OCI-LY7 (cell line): ENCODE measurements at regions not wholly inside any gene's neighbourhood (a gene's known extent, or its start where the extent isn't known, plus 50 kb on each side); places are given as distances from the start of the nearest gene placed in this dataset.

Experiments
- BruUV-seq: library from RNA; stranded (reverse); fragments of 400-500 nt; replicated peaks from 2 replicates; lab custom pipeline; 2021; lab: Mats Ljungman, UMichigan
- CTCF ChIA-PET: fragments of 300-600 bp; sonication (Branson Sonifier 250); formaldehyde crosslinking; loops from one replicate; lab custom pipeline; 2022; ENCODE audit warnings: antibody characterized with exemption; ENCODE audit not compliant: unreplicated experiment; lab: Charles Lee
- POLR2A ChIA-PET: fragments of 300-600 bp; sonication (Branson Sonifier 250); formaldehyde crosslinking; loops from one replicate; lab custom pipeline; 2022; ENCODE audit warnings: antibody characterized with exemption; lab: Charles Lee
- DNase-seq: peaks from one replicate; pipeline ENCODE4 v3.0.0-alpha.2; 2015; ENCODE audit warnings: low spot score
- H2AFZ ChIP-seq: fragments of 200-600 bp; sonication (generic), shearing (Covaris generic); 2 replicates; pipeline ENCODE4 v1.6.1; 2014; ENCODE audit warnings: mild to moderate bottlenecking, antibody characterized with exemption, low read length, moderate library complexity
- H3K27ac ChIP-seq: fragments of 200-600 bp; sonication (generic); 2 replicates; pipeline ENCODE4 v1.5.1; 2014; ENCODE audit warnings: mixed run types, low read depth, mild to moderate bottlenecking, moderate library complexity, low read length, inconsistent platforms; ENCODE audit not compliant: poor library complexity, severe bottlenecking
- H3K36me3 ChIP-seq: fragments of 200-600 bp; sonication (generic); 2 replicates; pipeline ENCODE4 v1.6.1; 2014; ENCODE audit warnings: mild to moderate bottlenecking, antibody characterized with exemption, low read length, moderate library complexity, mixed read lengths; ENCODE audit not compliant: insufficient read depth
- H3K4me1 ChIP-seq: fragments of 200-600 bp; sonication (generic); 2 replicates; pipeline ENCODE4 v1.5.1; 2014; ENCODE audit warnings: mild to moderate bottlenecking, low read length; ENCODE audit not compliant: insufficient read depth, poor library complexity, severe bottlenecking
- H3K4me2 ChIP-seq: fragments of 200-600 bp; sonication (generic); 2 replicates; pipeline ENCODE4 v1.6.1; 2014; ENCODE audit warnings: mild to moderate bottlenecking, low read length
- H3K4me3 ChIP-seq: fragments of 200-600 bp; sonication (generic); 2 replicates; pipeline ENCODE4 v1.5.1; 2014; ENCODE audit warnings: mild to moderate bottlenecking, low read depth, low read length; ENCODE audit not compliant: poor library complexity, severe bottlenecking
- H3K79me2 ChIP-seq: fragments of 200-600 bp; sonication (generic); 2 replicates; pipeline ENCODE4 v1.6.1; 2016; ENCODE audit warnings: low read depth, mild to moderate bottlenecking, low read length, moderate library complexity, mixed read lengths; ENCODE audit not compliant: insufficient read depth
- H3K9me2 ChIP-seq: fragments of 200-600 bp; sonication (generic); 2 replicates; pipeline ENCODE4 v1.6.1; 2016; ENCODE audit warnings: mild to moderate bottlenecking, low read length, mixed read lengths; ENCODE audit not compliant: insufficient read depth
- H3K9me3 ChIP-seq: fragments of 200-600 bp; sonication (generic); 2 replicates; pipeline ENCODE4 v1.6.1; 2014; ENCODE audit warnings: mild to moderate bottlenecking, mixed run types, low read length, mixed read lengths
- H4K20me1 ChIP-seq: fragments of 200-600 bp; sonication (generic); 2 replicates; pipeline ENCODE4 v1.6.1; 2014; ENCODE audit warnings: mild to moderate bottlenecking, antibody characterized with exemption, low read length, moderate library complexity, mixed read lengths; ENCODE audit not compliant: insufficient read depth
- EZH2phosphoT487 ChIP-seq: fragments of 200-600 bp; sonication (generic); IDR thresholded peaks from 2 replicates; pipeline ENCODE4 v1.6.1; 2018; ENCODE audit warnings: low read depth, borderline replicate concordance, mild to moderate bottlenecking, mixed run types, antibody characterized with exemption, low read length, moderate library complexity, mixed read lengths
- intact Hi-C: fragments of 100-400 bp; cut with micrococcal nuclease; formaldehyde crosslinking; loops from one replicate; pipeline ENCODE4 v1.10.0; 2022; ENCODE audit not compliant: unreplicated experiment
- TF ChIP-seq, protein P1 (sequence below): fragments of 200-600 bp; sonication (generic); conservative IDR thresholded peaks from 2 replicates; pipeline ENCODE4 v1.5.1; 2014; ENCODE audit warnings: mild to moderate bottlenecking, antibody characterized with exemption, low read length, moderate library complexity, mixed read lengths

DNA sequence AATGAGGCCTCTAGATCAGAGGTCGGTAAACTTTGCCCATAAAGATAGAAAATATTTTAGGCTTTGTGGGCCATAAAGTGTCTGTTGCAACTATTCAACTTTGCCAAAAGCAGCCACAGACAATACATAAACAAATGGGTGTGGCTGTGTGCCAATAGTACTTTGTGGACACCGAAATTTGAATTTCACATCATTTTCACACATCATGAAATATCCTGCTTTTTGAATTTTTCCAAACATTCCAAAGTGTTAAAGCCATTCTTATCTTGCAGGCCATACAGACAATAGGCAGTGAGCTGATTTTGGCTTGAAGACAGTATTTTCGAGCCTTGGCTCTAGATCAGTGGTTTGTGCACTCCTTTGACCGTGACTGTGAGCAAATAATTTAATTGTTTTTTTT lies 51.1 kb upstream of the EPC2 start:
- ChIA-PET POLR2A (no interaction called here), CTCF (no interaction called here)
- TF ChIP-seq, protein P1, sequence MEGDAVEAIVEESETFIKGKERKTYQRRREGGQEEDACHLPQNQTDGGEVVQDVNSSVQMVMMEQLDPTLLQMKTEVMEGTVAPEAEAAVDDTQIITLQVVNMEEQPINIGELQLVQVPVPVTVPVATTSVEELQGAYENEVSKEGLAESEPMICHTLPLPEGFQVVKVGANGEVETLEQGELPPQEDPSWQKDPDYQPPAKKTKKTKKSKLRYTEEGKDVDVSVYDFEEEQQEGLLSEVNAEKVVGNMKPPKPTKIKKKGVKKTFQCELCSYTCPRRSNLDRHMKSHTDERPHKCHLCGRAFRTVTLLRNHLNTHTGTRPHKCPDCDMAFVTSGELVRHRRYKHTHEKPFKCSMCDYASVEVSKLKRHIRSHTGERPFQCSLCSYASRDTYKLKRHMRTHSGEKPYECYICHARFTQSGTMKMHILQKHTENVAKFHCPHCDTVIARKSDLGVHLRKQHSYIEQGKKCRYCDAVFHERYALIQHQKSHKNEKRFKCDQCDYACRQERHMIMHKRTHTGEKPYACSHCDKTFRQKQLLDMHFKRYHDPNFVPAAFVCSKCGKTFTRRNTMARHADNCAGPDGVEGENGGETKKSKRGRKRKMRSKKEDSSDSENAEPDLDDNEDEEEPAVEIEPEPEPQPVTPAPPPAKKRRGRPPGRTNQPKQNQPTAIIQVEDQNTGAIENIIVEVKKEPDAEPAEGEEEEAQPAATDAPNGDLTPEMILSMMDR = no peak
- TF ChIP-seq EZH2phosphoT487 = no peak
- H4K20me1 ChIP-seq = no peaks in the 10 kb centered on the region
- no peaks in the 10 kb centered on the region for H3K79me2 ChIP-seq
- H3K4me3 ChIP-seq = no peak overlapping the region
- BruUV-seq = no TSS peak
- intact Hi-C loops = no loop called here
- no peaks in the 10 kb centered on the region for H3K36me3 ChIP-seq
- no peaks in the 10 kb centered on the region for H3K9me2 ChIP-seq
- no peaks in the 10 kb centered on the region for H3K9me3 ChIP-seq
- no peak overlapping the region for H3K27ac ChIP-seq
- H3K4me2 ChIP-seq = no peak overlapping the region
- H3K4me1 ChIP-seq = no peaks in the 10 kb centered on the region
- no peak overlapping the region for H2AFZ ChIP-seq
- no peak for DNase-seq

DNA sequence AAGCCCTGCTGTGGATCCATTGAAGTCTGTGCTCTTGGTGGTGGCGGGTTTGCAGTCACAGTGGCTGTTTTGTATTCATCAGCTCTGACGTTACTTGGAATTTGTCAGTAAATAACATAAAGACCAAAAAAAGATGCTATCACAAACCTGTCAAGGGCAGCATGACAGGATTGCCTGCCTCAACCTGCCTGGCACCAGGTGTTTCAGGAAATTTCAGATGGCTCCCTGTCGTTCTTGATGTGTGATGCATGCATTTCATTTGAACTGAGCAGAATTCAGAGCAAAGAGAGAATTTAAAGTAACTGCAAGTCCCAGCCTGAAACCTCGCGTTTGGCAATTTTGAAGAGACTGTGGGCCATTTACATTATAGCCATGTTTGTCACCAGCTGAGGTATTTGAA lies 50.3 kb upstream of the EPC2 start:
- no TSS peak for BruUV-seq
- Histone ChIP-seq H3K36me3 (no peaks in the 10 kb centered on the region), H4K20me1 (no peaks in the 10 kb centered on the region), H2AFZ (no peak overlapping the region), H3K4me2 (no peak overlapping the region), H3K79me2 (no peaks in the 10 kb centered on the region), H3K4me3 (no peak overlapping the region), H3K4me1 (no peaks in the 10 kb centered on the region), H3K9me2 (no peaks in the 10 kb centered on the region), H3K9me3 (no peaks in the 10 kb centered on the region), H3K27ac (no peak overlapping the region)
- TF ChIP-seq, protein P1 = no peak
- no peak for TF ChIP-seq EZH2phosphoT487
- POLR2A ChIA-PET = interaction anchor here (0.7 kb wide), 1 partner anchor 1539 kb away, joined by 3 read pairs; no protein-coding TSS in a partner anchor
- intact Hi-C loops = no loop called here
- no peak for DNase-seq
- CTCF ChIA-PET = interaction anchor here (0.5 kb wide), 1 partner anchor 13 kb away, joined by 3 read pairs; no protein-coding TSS in a partner anchor
